ENCODE measurements at regions not wholly inside any gene's neighbourhood (a gene's known extent, or its start where the extent isn't known, plus 50 kb on each side); places are given as distances from the start of the nearest gene placed in this dataset.

DNA sequence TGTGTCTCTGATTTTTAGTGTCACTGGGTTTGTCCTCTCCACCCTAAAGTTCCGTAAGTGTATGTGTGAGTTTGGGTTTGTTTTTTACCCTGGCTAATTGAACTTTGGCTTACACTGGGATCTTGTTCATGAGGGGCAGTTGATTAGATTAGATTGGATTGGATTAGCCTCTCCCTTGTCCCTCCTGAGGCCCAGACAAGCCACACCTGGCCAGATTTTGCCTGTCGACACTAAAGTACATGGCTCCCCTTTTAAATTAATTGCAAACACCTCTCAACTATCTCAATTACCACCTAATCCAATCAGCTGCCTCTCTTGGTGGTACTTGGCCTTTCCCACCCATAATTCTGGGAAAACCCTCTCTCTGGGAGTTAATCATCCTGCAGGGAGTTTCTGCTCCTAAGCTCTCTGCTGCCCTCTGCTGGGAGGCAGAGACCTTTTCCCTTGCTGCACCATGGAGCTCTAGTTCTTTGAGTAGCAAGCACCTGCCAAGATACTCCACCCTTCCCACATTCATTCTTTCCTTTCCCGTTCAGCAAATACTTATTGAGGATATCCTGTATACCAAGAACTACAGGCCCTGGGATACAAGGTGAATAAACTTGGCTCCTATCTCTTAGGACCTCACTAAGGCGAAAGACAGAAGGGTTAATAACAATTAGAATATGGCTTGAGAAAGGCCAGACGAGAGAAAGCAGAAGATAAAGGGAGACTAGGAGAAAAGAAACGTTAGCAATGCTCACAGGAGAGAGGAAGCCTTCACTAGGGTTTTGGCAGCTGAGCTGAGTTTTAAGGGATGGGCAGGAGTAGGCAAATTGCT is 60.0 kb upstream of the MPHOSPH6 start:
- TF ChIP-seq, protein P1, sequence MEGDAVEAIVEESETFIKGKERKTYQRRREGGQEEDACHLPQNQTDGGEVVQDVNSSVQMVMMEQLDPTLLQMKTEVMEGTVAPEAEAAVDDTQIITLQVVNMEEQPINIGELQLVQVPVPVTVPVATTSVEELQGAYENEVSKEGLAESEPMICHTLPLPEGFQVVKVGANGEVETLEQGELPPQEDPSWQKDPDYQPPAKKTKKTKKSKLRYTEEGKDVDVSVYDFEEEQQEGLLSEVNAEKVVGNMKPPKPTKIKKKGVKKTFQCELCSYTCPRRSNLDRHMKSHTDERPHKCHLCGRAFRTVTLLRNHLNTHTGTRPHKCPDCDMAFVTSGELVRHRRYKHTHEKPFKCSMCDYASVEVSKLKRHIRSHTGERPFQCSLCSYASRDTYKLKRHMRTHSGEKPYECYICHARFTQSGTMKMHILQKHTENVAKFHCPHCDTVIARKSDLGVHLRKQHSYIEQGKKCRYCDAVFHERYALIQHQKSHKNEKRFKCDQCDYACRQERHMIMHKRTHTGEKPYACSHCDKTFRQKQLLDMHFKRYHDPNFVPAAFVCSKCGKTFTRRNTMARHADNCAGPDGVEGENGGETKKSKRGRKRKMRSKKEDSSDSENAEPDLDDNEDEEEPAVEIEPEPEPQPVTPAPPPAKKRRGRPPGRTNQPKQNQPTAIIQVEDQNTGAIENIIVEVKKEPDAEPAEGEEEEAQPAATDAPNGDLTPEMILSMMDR (IDR thresholded peaks at IDR 0.05): peak; percentile 46
- H3K27ac ChIP-seq: no peak overlapping the region
- ATAC-seq (ENCODE audit: insufficient number of reproducible peaks, low FRiP score, low read depth) (no peak), DNase-seq (ENCODE audit: low spot score) (no peak)
- H3K36me3 ChIP-seq: no peaks in the 10 kb centered on the region
- no peaks in the 10 kb centered on the region for H3K4me1 ChIP-seq (ENCODE audit: control insufficient read depth in 1 of 2, low read depth in 2 of 2)
- H3K9me3 ChIP-seq: no peaks in the 10 kb centered on the region
- no peaks in the 10 kb centered on the region for H3K27me3 ChIP-seq (replicated peaks; ENCODE audit: insufficient read depth)
- no peak overlapping the region for H3K4me3 ChIP-seq

DNA sequence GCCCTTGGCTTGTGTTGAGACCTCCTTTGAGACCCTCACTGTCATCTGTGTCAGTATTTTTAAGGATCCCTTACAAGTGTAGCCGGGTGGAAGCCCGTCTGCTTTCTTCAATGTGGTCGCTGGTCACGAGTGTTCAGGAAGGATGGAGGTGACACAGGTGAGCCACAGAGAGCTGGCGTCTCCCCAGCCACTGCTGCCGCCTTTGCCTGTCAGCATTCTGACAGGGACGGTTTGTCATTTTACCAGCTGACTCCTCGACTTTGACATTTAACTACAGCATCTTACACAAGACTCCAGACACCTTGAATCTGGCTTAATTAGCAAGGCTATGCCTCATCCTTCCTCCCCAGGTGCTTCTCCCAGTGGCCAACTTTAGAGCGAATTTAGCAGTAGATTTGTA is 56.3 kb upstream of the MPHOSPH6 start:
- no peaks in the 10 kb centered on the region for H3K9me3 ChIP-seq
- no peaks in the 10 kb centered on the region for H3K4me1 ChIP-seq (ENCODE audit: control insufficient read depth in 1 of 2, low read depth in 2 of 2)
- DNase-seq (ENCODE audit: low spot score): no peak
- no peak overlapping the region for H3K4me3 ChIP-seq
- ATAC-seq (ENCODE audit: insufficient number of reproducible peaks, low FRiP score, low read depth): no peak
- no peaks in the 10 kb centered on the region for H3K27me3 ChIP-seq (replicated peaks; ENCODE audit: insufficient read depth)
- TF ChIP-seq, protein P1 (IDR thresholded peaks at IDR 0.05): no peak
- no peaks in the 10 kb centered on the region for H3K36me3 ChIP-seq
- H3K27ac ChIP-seq: no peak overlapping the region

DNA sequence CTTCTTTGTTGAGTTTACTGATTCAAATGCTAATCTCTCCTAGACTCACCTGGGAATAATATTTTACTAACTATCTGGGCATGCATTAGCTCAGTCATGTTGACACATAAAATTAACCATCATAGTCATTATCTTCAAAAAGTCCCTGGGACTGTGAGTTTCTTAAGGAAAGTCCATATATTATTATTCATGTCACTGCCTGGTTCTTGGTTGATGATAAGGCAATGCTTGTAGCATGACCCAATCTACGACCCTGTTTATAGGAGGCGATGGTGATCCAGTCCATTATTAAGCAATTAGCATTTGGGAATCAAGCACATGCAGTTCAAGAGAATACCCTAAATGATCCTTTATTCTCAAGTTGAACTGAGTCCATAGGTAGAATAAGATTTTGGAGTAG is 54.8 kb upstream of the MPHOSPH6 start:
- Histone ChIP-seq H3K4me3 (no peak overlapping the region), H3K4me1 (ENCODE audit: control insufficient read depth in 1 of 2, low read depth in 2 of 2) (no peaks in the 10 kb centered on the region), H3K36me3 (no peaks in the 10 kb centered on the region), H3K9me3 (no peaks in the 10 kb centered on the region), H3K27me3 (replicated peaks; ENCODE audit: insufficient read depth) (no peaks in the 10 kb centered on the region), H3K27ac (no peak overlapping the region)
- no peak for ATAC-seq (ENCODE audit: insufficient number of reproducible peaks, low FRiP score, low read depth)
- TF ChIP-seq, protein P1 (IDR thresholded peaks at IDR 0.05): no peak
- no peak for DNase-seq (ENCODE audit: low spot score)

DNA sequence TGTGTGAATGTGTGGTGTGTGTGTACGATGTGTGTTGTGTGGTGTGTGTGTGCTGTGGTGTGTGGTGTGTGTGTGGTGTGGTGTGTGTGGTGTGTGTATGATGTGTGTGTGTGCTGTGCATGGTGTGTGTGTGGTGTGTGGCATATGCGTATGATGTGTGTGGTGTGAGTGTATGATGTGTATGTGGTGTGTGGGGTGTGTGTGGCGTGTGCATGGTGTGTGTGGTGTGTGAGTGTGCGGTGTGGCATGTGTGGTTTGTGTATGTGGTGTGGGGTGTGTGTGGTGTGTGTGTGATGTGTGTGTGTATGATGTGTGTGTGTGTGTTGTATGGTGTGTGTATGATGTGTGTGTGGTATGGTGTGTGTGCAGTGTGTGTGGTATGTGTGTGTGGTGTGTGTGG is 50.5 kb upstream of the MPHOSPH6 start:
- ATAC-seq (ENCODE audit: insufficient number of reproducible peaks, low FRiP score, low read depth): no peak
- H3K4me3 ChIP-seq: no peak overlapping the region
- no peaks in the 10 kb centered on the region for H3K36me3 ChIP-seq

More for the DNA sequence above, 50.5 kb upstream of the MPHOSPH6 start:
- TF ChIP-seq, protein P1 (IDR thresholded peaks at IDR 0.05): no peak
- Histone ChIP-seq H3K4me1 (ENCODE audit: control insufficient read depth in 1 of 2, low read depth in 2 of 2) (no peaks in the 10 kb centered on the region), H3K9me3 (no peaks in the 10 kb centered on the region), H3K27me3 (replicated peaks; ENCODE audit: insufficient read depth) (no peaks in the 10 kb centered on the region), H3K27ac (no peak overlapping the region)
- no peak for DNase-seq (ENCODE audit: low spot score)

All from thoracic aorta (tissue), 2 donors.